ENCODE measurements at regions not wholly inside any gene's neighbourhood (a gene's known extent, or its start where the extent isn't known, plus 50 kb on each side); places are given as distances from the start of the nearest gene placed in this dataset.

DNA sequence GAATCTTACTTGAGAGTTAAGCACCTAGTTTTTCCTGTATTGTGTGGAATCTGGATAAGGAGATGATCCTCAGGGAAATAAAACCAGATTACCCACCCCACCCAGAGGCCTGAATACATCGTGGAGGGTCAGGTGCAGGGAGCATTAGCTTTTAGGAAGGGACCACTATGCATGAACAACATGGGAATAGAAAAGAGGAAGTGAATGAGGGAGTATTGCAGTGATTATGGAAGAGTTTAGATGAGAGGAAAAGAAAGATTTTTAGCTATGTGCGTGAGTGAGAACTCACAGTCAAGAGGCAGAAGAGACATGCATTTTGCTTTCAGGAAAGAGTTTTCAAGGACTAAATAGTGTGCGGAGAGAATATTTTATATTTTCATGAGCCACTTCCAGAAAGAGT, 222.3 kb upstream of the S100G start:
- no peak for FAIRE-seq
- DNase-seq (ENCODE audit: insufficient read length): no peak
- TF ChIP-seq POLR2AphosphoS5 (IDR thresholded peaks at IDR 0.05; ENCODE audit: low read depth, low read length) (no peak), TAF1 (IDR thresholded peaks at IDR 0.05; ENCODE audit: borderline replicate concordance, low read depth, low read length) (no peak)

DNA sequence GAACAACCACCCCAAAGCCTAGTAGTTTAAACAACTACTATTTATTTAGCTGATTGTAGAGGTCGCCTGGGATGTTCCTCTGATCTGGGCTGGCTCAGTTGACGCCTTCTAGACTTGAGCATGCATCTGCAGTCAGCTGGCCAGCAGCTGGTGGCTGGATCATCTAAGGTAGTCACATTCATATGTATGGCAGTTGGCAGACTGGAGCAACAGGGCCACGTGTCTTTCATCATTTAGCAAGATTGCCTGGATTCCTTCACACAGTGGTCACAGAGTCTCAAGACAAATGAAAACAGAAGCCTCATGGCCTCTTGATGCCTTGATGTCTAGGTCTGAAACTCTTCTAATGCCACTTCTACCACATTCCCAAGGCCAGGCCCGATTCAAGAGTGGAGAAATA, 220.6 kb upstream of the S100G start:
- FAIRE-seq (no peak), DNase-seq (ENCODE audit: insufficient read length) (no peak)
- TF ChIP-seq TAF1 (IDR thresholded peaks at IDR 0.05; ENCODE audit: borderline replicate concordance, low read depth, low read length) (no peak), POLR2A (IDR thresholded peaks at IDR 0.05; ENCODE audit: low read depth, low read length) (no peak), POLR2AphosphoS5 (IDR thresholded peaks at IDR 0.05; ENCODE audit: low read depth, low read length) (no peak)

GRCh38 chrX:16431266-16431665, 218.7 kb upstream of the S100G start:
- FAIRE-seq: no peak
- TF ChIP-seq POLR2A (IDR thresholded peaks at IDR 0.05; ENCODE audit: low read depth, low read length) (no peak), POLR2AphosphoS5 (IDR thresholded peaks at IDR 0.05; ENCODE audit: low read depth, low read length) (no peak), TAF1 (IDR thresholded peaks at IDR 0.05; ENCODE audit: borderline replicate concordance, low read depth, low read length) (no peak)

DNA sequence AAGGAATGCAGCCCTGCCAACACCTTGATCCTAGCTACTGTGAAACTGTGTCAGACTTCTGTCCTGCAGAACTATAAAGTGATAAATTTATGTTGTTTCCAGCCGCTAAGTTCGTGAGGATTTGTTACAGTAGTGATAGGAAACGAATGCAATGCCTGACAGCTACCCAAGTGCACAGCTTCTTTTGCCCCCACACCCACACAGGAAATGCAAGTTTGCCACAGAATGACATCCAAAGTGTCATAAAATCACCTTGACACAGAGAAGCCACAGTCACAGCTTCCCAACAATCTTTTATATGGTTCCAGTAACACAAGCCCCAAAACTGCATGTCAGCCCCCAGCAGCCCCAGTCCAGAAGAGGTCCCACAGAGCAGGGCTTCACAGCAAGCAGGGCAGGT, 216.9 kb upstream of the S100G start:
- no peak for TF ChIP-seq TAF1 (IDR thresholded peaks at IDR 0.05; ENCODE audit: borderline replicate concordance, low read depth, low read length)
- no peak for TF ChIP-seq POLR2AphosphoS5 (IDR thresholded peaks at IDR 0.05; ENCODE audit: low read depth, low read length)
- TF ChIP-seq POLR2A (IDR thresholded peaks at IDR 0.05; ENCODE audit: low read depth, low read length): no peak
- DNase-seq (ENCODE audit: insufficient read length): no peak
- peak; percentile 21 for FAIRE-seq

More at GRCh38 chrX:16431266-16431665, 218.7 kb upstream of the S100G start:
- DNase-seq (ENCODE audit: insufficient read length): no peak

DNA sequence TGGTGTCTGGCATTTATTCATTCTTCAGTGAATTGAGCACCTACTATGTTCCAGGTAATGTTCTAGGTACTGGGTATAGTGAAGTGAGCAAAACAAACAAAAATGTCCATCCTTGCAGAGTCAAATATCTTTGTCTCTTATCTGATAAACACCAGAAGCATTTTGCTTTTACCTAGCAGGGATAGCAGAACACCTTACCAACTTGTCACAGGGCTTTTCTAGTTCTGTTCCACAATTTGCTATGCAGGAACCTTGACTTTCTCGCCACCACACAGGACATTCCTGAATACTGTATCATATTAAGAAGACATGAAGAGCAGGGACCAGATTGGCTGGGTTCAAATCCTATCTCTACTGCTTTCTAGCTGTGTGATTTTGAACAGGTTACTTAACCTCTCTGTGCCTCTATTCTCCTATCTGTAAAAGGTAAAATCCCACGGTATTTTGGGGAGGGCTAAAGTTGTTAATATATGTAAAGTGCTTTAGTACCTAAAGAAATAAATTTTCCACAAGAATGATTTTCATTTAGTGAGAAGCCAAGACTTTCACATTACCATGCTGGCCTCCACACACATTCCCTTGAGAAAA, 214.5 kb upstream of the S100G start:
- TF ChIP-seq TAF1 (IDR thresholded peaks at IDR 0.05; ENCODE audit: borderline replicate concordance, low read depth, low read length) (no peak), POLR2AphosphoS5 (IDR thresholded peaks at IDR 0.05; ENCODE audit: low read depth, low read length) (no peak)
- FAIRE-seq: no peak
- DNase-seq (ENCODE audit: insufficient read length): no peak

DNA sequence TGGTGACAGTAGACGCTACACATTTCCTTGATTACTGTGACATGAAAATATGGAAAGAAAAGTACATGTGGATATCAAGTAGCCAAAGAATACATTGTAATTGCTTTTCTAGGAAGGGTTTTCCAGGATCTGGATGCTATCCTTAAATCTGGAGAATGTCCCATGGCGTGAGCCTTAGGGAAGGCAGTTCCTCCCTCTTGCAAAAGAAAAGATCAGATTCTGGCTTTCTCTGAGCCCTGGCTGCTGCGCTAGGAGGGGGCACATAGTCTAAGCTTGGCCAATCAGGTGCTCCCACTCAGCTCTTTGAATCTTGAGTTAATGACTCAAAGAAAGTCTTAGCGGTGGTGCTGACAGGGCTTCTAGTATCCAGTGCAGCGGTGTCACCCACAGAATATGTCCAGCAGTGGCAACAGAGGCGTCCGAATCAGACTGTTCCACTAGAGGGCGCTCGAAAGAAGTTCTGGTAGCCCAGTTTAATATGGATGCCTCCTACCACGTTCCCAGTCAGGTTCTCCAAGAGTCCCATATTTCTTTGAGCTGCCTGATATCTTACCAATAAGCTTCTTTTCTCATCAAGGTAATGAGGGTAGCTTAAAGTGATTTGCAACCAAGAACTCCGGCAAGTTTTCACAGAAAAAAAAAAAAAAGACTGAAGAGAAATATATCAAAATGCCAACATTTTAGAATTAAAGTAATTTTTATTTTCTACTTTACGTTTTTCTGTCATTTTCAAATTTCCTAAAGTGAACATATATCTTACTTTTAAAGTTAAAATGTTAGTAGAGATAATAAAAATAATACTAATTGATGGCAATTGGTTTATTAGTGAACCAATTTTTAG, 213.4 kb upstream of the S100G start:
- FAIRE-seq: peak; percentile 94
- TF ChIP-seq TAF1 (IDR thresholded peaks at IDR 0.05; ENCODE audit: borderline replicate concordance, low read depth, low read length) (no peak), POLR2A (IDR thresholded peaks at IDR 0.05; ENCODE audit: low read depth, low read length) (no peak), POLR2AphosphoS5 (IDR thresholded peaks at IDR 0.05; ENCODE audit: low read depth, low read length) (no peak)
- no peak for DNase-seq (ENCODE audit: insufficient read length)

- DNase-seq (ENCODE audit: insufficient read length) (no peak), FAIRE-seq (no peak)
- TF ChIP-seq TAF1 (IDR thresholded peaks at IDR 0.05; ENCODE audit: borderline replicate concordance, low read depth, low read length) (no peak), POLR2A (IDR thresholded peaks at IDR 0.05; ENCODE audit: low read depth, low read length) (no peak), POLR2AphosphoS5 (IDR thresholded peaks at IDR 0.05; ENCODE audit: low read depth, low read length) (no peak)
Observed at GRCh38 chrX:16440446-16440845, 209.5 kb upstream of the S100G start.

- no peak for TF ChIP-seq POLR2AphosphoS5 (IDR thresholded peaks at IDR 0.05; ENCODE audit: low read depth, low read length)
- TF ChIP-seq TAF1 (IDR thresholded peaks at IDR 0.05; ENCODE audit: borderline replicate concordance, low read depth, low read length): no peak
- TF ChIP-seq POLR2A (IDR thresholded peaks at IDR 0.05; ENCODE audit: low read depth, low read length): no peak
- FAIRE-seq: peak; percentile 53
- no peak for DNase-seq (ENCODE audit: insufficient read length)
Observed at GRCh38 chrX:16444353-16444752, 205.6 kb upstream of the S100G start.

- FAIRE-seq: peak; percentile 87
- TF ChIP-seq TAF1 (IDR thresholded peaks at IDR 0.05; ENCODE audit: borderline replicate concordance, low read depth, low read length) (no peak), POLR2A (IDR thresholded peaks at IDR 0.05; ENCODE audit: low read depth, low read length) (no peak), POLR2AphosphoS5 (IDR thresholded peaks at IDR 0.05; ENCODE audit: low read depth, low read length) (no peak)
- peak; percentile 12 for DNase-seq (ENCODE audit: insufficient read length)
Observed at GRCh38 chrX:16445166-16445752, 204.7 kb upstream of the S100G start.

DNA sequence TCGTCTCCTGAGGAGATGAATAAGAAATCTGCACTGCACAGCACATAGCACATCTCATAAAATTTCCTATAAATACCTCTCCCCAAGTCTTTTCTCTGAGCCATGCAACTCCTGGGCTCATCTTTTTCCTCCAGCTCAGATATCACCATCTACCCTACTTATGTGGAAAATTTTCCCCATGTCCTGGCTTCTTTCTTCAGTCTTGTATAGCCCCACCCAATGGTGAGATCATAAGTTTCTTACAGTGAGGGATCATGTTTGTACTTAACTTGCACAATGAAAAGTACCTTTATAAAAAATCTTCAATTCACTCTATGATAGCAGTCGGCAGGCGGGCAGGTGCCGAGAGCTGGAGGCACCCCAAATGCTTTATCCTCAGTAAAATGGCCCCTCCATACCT, 198.6 kb upstream of the S100G start:
- no peak for FAIRE-seq
- TF ChIP-seq POLR2A (IDR thresholded peaks at IDR 0.05; ENCODE audit: low read depth, low read length) (no peak), POLR2AphosphoS5 (IDR thresholded peaks at IDR 0.05; ENCODE audit: low read depth, low read length) (no peak), TAF1 (IDR thresholded peaks at IDR 0.05; ENCODE audit: borderline replicate concordance, low read depth, low read length) (no peak)
- DNase-seq (ENCODE audit: insufficient read length): no peak

DNA sequence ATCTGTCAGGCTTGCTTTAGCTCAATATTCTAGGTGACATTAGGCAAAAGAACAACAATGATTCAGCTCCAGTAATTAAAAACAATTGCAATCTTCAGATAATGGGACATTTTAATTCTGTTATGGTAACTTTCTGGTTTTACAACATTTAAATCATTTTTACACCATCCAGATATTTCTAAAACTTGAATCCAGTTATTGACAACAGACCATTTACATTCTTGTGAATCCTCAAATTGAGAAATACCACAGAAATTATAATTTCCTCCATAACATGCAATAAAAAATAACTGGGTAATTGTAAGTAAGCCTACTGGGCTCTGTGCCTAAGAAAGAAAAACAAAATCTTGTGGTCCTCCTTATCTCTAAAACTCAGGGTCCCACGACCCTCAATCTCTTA, 195.0 kb upstream of the S100G start:
- no peak for DNase-seq (ENCODE audit: insufficient read length)
- FAIRE-seq: no peak
- TF ChIP-seq POLR2AphosphoS5 (IDR thresholded peaks at IDR 0.05; ENCODE audit: low read depth, low read length): no peak
- TF ChIP-seq TAF1 (IDR thresholded peaks at IDR 0.05; ENCODE audit: borderline replicate concordance, low read depth, low read length): no peak
- no peak for TF ChIP-seq POLR2A (IDR thresholded peaks at IDR 0.05; ENCODE audit: low read depth, low read length)

DNA sequence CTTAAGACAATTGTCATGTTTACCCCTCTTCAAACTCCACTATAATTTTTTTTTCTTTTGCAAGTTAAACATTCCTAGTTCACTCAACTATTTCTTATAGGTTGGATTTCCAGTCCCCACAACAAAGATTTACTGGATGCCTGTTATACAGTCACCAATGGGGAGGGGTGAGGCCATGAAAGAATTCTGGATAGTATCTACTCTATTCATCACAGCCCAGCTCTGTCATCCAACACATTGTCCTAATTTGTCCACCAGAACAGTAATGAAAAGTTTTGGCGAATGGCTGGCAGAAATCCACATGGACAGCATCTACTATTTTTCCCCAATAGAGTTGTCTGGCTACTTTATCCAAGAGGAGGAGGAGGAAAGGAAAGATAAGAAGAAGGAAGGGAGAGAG, 192.7 kb upstream of the S100G start:
- TF ChIP-seq POLR2A (IDR thresholded peaks at IDR 0.05; ENCODE audit: low read depth, low read length) (no peak), POLR2AphosphoS5 (IDR thresholded peaks at IDR 0.05; ENCODE audit: low read depth, low read length) (no peak), TAF1 (IDR thresholded peaks at IDR 0.05; ENCODE audit: borderline replicate concordance, low read depth, low read length) (no peak)
- FAIRE-seq (no peak), DNase-seq (ENCODE audit: insufficient read length) (no peak)
